Left ventricle myocardium inferior (tissue), 1 donor: ENCODE measurements at regions not wholly inside any gene's neighbourhood (a gene's known extent, or its start where the extent isn't known, plus 50 kb on each side); places are given as distances from the start of the nearest gene placed in this dataset.

ENCODE experiments used
- DNase-seq: peaks from one replicate; pipeline ENCODE4 v3.0.0-alpha.2; 2020
- H3K27ac ChIP-seq: fragments of 200-600 bp; replicated peaks from 2 replicates; pipeline ENCODE4 v1.8.0; 2021
- H3K27me3 ChIP-seq: fragments of 200-600 bp; 2 replicates; pipeline ENCODE4 v1.8.0; 2021; ENCODE audit warnings: low read depth
- H3K36me3 ChIP-seq: fragments of 200-600 bp; 2 replicates; pipeline ENCODE4 v1.8.0; 2021
- H3K4me1 ChIP-seq: fragments of 200-600 bp; 2 replicates; pipeline ENCODE4 v1.8.0; 2021
- H3K4me3 ChIP-seq: fragments of 200-600 bp; 2 replicates; pipeline ENCODE4 v1.8.0; 2021; ENCODE audit warnings: mild to moderate bottlenecking, moderate library complexity
- H3K9me3 ChIP-seq: fragments of 200-600 bp; replicated peaks from 2 replicates; pipeline ENCODE4 v1.8.0; 2021
- CTCF ChIP-seq: fragments of 200-600 bp; IDR thresholded peaks from 2 replicates; pipeline ENCODE4 v1.8.0; 2021; ENCODE audit warnings: antibody characterized with exemption, mild to moderate bottlenecking, borderline replicate concordance
- intact Hi-C: fragments of 100-400 bp; cut with micrococcal nuclease; formaldehyde crosslinking; loops from one replicate; pipeline ENCODE4 v1.11.0; 2022
- donor health status: DM: no; HTN: yes; CAD: no; lungs with severe emphysema.

- no peak overlapping the region for H3K4me3 ChIP-seq
- no peaks in the 10 kb centered on the region for H3K9me3 ChIP-seq
- no peaks in the 10 kb centered on the region for H3K36me3 ChIP-seq
- no peak for TF ChIP-seq CTCF
- intact Hi-C loops = no loop called here
- DNase-seq = no peak
- H3K4me1 ChIP-seq = peaks cover 28% of the 10 kb centered on the region
- H3K27me3 ChIP-seq = no peaks in the 10 kb centered on the region
- H3K27ac ChIP-seq = no peak overlapping the region
Observed at GRCh38 chr1:61011561-61012263, 70.6 kb upstream of the NFIA start.

GRCh38 chr1:61007534-61008364 lies 74.6 kb upstream of the NFIA start:
- no peaks in the 10 kb centered on the region for H3K27me3 ChIP-seq
- no peak overlapping the region for H3K27ac ChIP-seq
- intact Hi-C loops = no loop called here
- peaks cover 15% of the 10 kb centered on the region for H3K4me1 ChIP-seq
- no peak overlapping the region for H3K4me3 ChIP-seq
- TF ChIP-seq CTCF = no peak
- DNase-seq = no peak
- H3K9me3 ChIP-seq = no peaks in the 10 kb centered on the region
- no peaks in the 10 kb centered on the region for H3K36me3 ChIP-seq

- no peaks in the 10 kb centered on the region for H3K4me1 ChIP-seq
- H3K27me3 ChIP-seq = no peaks in the 10 kb centered on the region
- H3K27ac ChIP-seq = no peak overlapping the region
- intact Hi-C loops = no loop called here
- no peak for TF ChIP-seq CTCF
- no peak overlapping the region for H3K4me3 ChIP-seq
- no peak for DNase-seq
- no peaks in the 10 kb centered on the region for H3K36me3 ChIP-seq
- no peaks in the 10 kb centered on the region for H3K9me3 ChIP-seq
Observed at GRCh38 chr1:61005614-61006580, 76.5 kb upstream of the NFIA start.

- Histone ChIP-seq H3K36me3 (no peaks in the 10 kb centered on the region), H3K4me3 (no peak overlapping the region), H3K27me3 (no peaks in the 10 kb centered on the region), H3K27ac (no peak overlapping the region), H3K9me3 (no peaks in the 10 kb centered on the region), H3K4me1 (no peaks in the 10 kb centered on the region)
- DNase-seq = no peak
- intact Hi-C loops = no loop called here
- no peak for TF ChIP-seq CTCF
Observed at GRCh38 chr1:61004262-61005003, 77.9 kb upstream of the NFIA start.

- DNase-seq = no peak
- no peak for TF ChIP-seq CTCF
- Histone ChIP-seq H3K36me3 (no peaks in the 10 kb centered on the region), H3K4me3 (no peak overlapping the region), H3K4me1 (no peaks in the 10 kb centered on the region), H3K27me3 (no peaks in the 10 kb centered on the region), H3K27ac (no peak overlapping the region), H3K9me3 (no peaks in the 10 kb centered on the region)
- intact Hi-C loops = no loop called here
Observed at GRCh38 chr1:61000327-61000726, 82.0 kb upstream of the NFIA start.
